ENCODE measurements at regions not wholly inside any gene's neighbourhood (a gene's known extent, or its start where the extent isn't known, plus 50 kb on each side); places are given as distances from the start of the nearest gene placed in this dataset.

DNA sequence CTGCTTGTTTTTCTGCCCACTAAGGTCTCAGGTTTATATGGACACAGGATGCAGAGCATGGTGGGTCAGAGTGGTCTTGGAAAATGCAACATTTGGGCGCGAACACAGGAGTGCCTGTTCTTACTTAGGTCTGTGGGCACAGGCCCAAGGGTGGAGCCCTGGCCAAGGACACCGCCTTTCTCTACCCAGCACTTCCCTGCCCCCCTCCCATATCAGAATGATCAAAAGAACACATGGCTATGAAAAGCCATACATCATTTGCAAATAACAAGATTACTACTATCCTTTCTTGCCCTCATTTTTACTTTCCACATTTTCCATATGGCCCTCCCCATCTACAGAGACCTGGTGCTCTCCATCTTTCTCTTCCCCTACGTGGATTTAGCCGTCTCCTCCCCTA, 162.2 kb downstream of the ENC1 start:
- no peak for TF ChIP-seq ZNF114 (CRISPR knock-in tag; IDR thresholded peaks at IDR 0.05)
- TF ChIP-seq, protein P1, sequence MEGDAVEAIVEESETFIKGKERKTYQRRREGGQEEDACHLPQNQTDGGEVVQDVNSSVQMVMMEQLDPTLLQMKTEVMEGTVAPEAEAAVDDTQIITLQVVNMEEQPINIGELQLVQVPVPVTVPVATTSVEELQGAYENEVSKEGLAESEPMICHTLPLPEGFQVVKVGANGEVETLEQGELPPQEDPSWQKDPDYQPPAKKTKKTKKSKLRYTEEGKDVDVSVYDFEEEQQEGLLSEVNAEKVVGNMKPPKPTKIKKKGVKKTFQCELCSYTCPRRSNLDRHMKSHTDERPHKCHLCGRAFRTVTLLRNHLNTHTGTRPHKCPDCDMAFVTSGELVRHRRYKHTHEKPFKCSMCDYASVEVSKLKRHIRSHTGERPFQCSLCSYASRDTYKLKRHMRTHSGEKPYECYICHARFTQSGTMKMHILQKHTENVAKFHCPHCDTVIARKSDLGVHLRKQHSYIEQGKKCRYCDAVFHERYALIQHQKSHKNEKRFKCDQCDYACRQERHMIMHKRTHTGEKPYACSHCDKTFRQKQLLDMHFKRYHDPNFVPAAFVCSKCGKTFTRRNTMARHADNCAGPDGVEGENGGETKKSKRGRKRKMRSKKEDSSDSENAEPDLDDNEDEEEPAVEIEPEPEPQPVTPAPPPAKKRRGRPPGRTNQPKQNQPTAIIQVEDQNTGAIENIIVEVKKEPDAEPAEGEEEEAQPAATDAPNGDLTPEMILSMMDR (conservative IDR thresholded peaks at IDR 0.05; ENCODE audit: low read depth in 2 of 2), result no peak
- TF ChIP-seq CREB1 (CRISPR knock-in tag; IDR thresholded peaks at IDR 0.05; ENCODE audit: low read depth), result no peak
- TF ChIP-seq EZH2 (IDR thresholded peaks at IDR 0.05; ENCODE audit: low read depth, unreplicated experiment), result no peak
- TF ChIP-seq ZNF331 (CRISPR knock-in tag; IDR thresholded peaks at IDR 0.05; ENCODE audit: low read depth), result no peak

Measured in GM23338 (cell line).